DOHH2 (cell line): ENCODE measurements at regions not wholly inside any gene's neighbourhood (a gene's known extent, or its start where the extent isn't known, plus 50 kb on each side); places are given as distances from the start of the nearest gene placed in this dataset.

Experiments
- H3F3A ChIP-seq: fragments of 200-600 bp; sonication (generic), shearing (Covaris generic); 2 replicates; pipeline ENCODE4 v1.6.0; 2016; ENCODE audit warnings: antibody characterized with exemption, mild to moderate bottlenecking; ENCODE audit not compliant: control insufficient read depth, insufficient read depth
- H3K27ac ChIP-seq: fragments of 200-600 bp; sonication (generic); 2 replicates; pipeline ENCODE4 v1.5.1; 2014; ENCODE audit warnings: low read depth, mild to moderate bottlenecking, low read length, moderate library complexity
- H3K27me3 ChIP-seq: fragments of 200-600 bp; sonication (generic); 2 replicates; pipeline ENCODE4 v1.6.1; 2014; ENCODE audit warnings: mild to moderate bottlenecking, low read length, mixed read lengths; ENCODE audit not compliant: control insufficient read depth
- H3K36me3 ChIP-seq: fragments of 200-600 bp; sonication (generic); 2 replicates; pipeline ENCODE4 v1.6.1; 2014; ENCODE audit warnings: mild to moderate bottlenecking, low read length, moderate library complexity, mixed read lengths; ENCODE audit not compliant: control insufficient read depth
- H3K4me1 ChIP-seq: fragments of 200-600 bp; sonication (generic); 2 replicates; pipeline ENCODE4 v1.6.1; 2014; ENCODE audit warnings: mild to moderate bottlenecking, low read length, mixed read lengths; ENCODE audit not compliant: control insufficient read depth
- H3K4me2 ChIP-seq: fragments of 200-600 bp; sonication (generic); 2 replicates; pipeline ENCODE4 v1.6.0; 2014; ENCODE audit warnings: mild to moderate bottlenecking, low read length, moderate library complexity
- H3K4me3 ChIP-seq: fragments of 200-600 bp; sonication (generic); 2 replicates; pipeline ENCODE4 v1.5.1; 2014; ENCODE audit warnings: mild to moderate bottlenecking, low read length, mixed read lengths
- H3K79me2 ChIP-seq: fragments of 200-600 bp; sonication (generic); 2 replicates; pipeline ENCODE4 v1.6.1; 2014; ENCODE audit warnings: mild to moderate bottlenecking, low read length, mixed read lengths; ENCODE audit not compliant: control insufficient read depth
- H3K9me2 ChIP-seq: fragments of 200-600 bp; sonication (generic); replicated peaks from 2 replicates; pipeline ENCODE4 v1.6.1; 2014; ENCODE audit warnings: mild to moderate bottlenecking, low read length, mixed read lengths; ENCODE audit not compliant: control insufficient read depth
- H3K9me3 ChIP-seq: fragments of 200-600 bp; sonication (generic); 2 replicates; pipeline ENCODE4 v1.6.1; 2014; ENCODE audit warnings: antibody characterized with exemption, low read length, mixed read lengths; ENCODE audit not compliant: control insufficient read depth, insufficient read depth
- H4K20me1 ChIP-seq: fragments of 200-600 bp; sonication (generic); 2 replicates; pipeline ENCODE4 v1.6.0; 2014; ENCODE audit warnings: low read depth, mild to moderate bottlenecking, antibody characterized with exemption, low read length, moderate library complexity; ENCODE audit not compliant: control insufficient read depth, insufficient read depth
- EZH2phosphoT487 ChIP-seq: fragments of 200-600 bp; sonication (generic); IDR thresholded peaks from 2 replicates; pipeline ENCODE4 v1.6.1; 2017; ENCODE audit warnings: borderline replicate concordance, mild to moderate bottlenecking, antibody characterized with exemption, low read length, moderate library complexity, mixed read lengths
- TF ChIP-seq, protein P1 (sequence below): fragments of 200-600 bp; sonication (generic); IDR thresholded peaks from one replicate; pipeline ENCODE4 v1.5.1; 2014; ENCODE audit warnings: antibody characterized with exemption, mild to moderate bottlenecking, low read depth, low read length; ENCODE audit not compliant: poor library complexity, severe bottlenecking

DNA sequence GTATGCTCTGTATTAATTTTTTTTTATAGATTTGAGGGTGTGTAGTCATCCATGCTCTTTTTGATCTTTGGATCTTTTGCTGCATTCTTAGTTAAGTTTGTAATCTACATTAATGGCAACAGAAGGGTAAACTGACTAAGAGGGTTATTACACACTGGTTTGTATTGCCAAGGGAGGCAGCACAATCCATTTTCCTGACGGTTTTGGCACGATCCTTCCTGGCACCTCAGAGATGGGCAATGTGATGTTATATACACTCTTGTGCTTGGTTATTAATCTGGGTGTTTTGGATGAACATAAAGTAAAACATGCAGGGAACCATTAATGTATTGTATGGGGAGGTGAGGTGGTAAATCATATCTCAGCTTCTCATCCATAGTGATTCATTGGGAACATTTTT is 98.8 kb upstream of the SLC38A2 start:
- Histone ChIP-seq H3K4me3 (no peak overlapping the region), H3K36me3 (no peaks in the 10 kb centered on the region), H3K4me2 (no peak overlapping the region), H3K4me1 (no peaks in the 10 kb centered on the region), H4K20me1 (no peaks in the 10 kb centered on the region), H3K27me3 (no peaks in the 10 kb centered on the region), H3K79me2 (no peaks in the 10 kb centered on the region), H3K9me2 (no peaks in the 10 kb centered on the region), H3F3A (no peaks in the 10 kb centered on the region), H3K9me3 (no peaks in the 10 kb centered on the region), H3K27ac (no peak overlapping the region)
- TF ChIP-seq, protein P1, sequence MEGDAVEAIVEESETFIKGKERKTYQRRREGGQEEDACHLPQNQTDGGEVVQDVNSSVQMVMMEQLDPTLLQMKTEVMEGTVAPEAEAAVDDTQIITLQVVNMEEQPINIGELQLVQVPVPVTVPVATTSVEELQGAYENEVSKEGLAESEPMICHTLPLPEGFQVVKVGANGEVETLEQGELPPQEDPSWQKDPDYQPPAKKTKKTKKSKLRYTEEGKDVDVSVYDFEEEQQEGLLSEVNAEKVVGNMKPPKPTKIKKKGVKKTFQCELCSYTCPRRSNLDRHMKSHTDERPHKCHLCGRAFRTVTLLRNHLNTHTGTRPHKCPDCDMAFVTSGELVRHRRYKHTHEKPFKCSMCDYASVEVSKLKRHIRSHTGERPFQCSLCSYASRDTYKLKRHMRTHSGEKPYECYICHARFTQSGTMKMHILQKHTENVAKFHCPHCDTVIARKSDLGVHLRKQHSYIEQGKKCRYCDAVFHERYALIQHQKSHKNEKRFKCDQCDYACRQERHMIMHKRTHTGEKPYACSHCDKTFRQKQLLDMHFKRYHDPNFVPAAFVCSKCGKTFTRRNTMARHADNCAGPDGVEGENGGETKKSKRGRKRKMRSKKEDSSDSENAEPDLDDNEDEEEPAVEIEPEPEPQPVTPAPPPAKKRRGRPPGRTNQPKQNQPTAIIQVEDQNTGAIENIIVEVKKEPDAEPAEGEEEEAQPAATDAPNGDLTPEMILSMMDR, result no peak
- no peak for TF ChIP-seq EZH2phosphoT487

GRCh38 chr12:46470975-46471374 is 98.4 kb upstream of the SLC38A2 start:
- no peaks in the 10 kb centered on the region for H3K9me3 ChIP-seq
- H3K9me2 ChIP-seq, result no peaks in the 10 kb centered on the region
- H3K27ac ChIP-seq, result no peak overlapping the region
- no peaks in the 10 kb centered on the region for H3K79me2 ChIP-seq
- H3K4me1 ChIP-seq, result no peaks in the 10 kb centered on the region
- no peaks in the 10 kb centered on the region for H3K27me3 ChIP-seq
- no peaks in the 10 kb centered on the region for H3F3A ChIP-seq
- no peak overlapping the region for H3K4me2 ChIP-seq
- TF ChIP-seq, protein P1, result no peak
- TF ChIP-seq EZH2phosphoT487, result no peak
- H3K36me3 ChIP-seq, result no peaks in the 10 kb centered on the region
- H3K4me3 ChIP-seq, result no peak overlapping the region
- H4K20me1 ChIP-seq, result no peaks in the 10 kb centered on the region

DNA sequence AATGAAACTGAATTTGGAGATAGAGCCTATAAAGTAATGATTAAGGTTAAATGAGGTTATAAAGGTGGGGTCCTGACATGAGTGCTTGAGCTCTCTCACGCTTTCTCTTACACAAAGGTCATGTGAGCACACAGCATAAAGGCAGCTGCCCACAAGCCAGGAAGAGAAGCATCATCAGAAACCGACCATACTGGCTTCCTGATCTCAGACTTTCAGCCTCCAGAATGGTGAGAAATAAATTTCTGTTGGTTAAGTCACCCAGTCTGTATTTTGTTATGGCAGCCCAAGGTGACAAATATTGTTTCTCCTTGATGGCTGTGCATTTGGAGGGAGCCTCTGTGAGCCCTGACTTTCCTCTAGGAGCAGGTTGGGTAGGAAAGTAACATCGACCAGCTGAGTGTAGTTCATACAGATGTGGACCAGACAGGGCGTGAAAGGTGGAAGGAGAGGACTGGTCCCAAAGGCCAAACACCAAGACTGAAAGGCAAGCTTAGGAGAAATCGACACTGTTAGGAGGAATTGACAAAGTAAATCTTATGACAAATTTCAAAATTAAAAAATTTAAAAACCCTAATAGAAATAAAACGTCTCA is 97.6 kb upstream of the SLC38A2 start:
- no peaks in the 10 kb centered on the region for H3K4me1 ChIP-seq
- H4K20me1 ChIP-seq, result no peaks in the 10 kb centered on the region
- no peaks in the 10 kb centered on the region for H3K27me3 ChIP-seq
- no peak overlapping the region for H3K4me3 ChIP-seq
- no peaks in the 10 kb centered on the region for H3K36me3 ChIP-seq
- H3F3A ChIP-seq, result no peaks in the 10 kb centered on the region
- H3K27ac ChIP-seq, result no peak overlapping the region
- H3K4me2 ChIP-seq, result no peak overlapping the region
- H3K79me2 ChIP-seq, result no peaks in the 10 kb centered on the region
- H3K9me3 ChIP-seq, result no peaks in the 10 kb centered on the region
- TF ChIP-seq, protein P1, result no peak
- TF ChIP-seq EZH2phosphoT487, result no peak
- H3K9me2 ChIP-seq, result no peaks in the 10 kb centered on the region

DNA sequence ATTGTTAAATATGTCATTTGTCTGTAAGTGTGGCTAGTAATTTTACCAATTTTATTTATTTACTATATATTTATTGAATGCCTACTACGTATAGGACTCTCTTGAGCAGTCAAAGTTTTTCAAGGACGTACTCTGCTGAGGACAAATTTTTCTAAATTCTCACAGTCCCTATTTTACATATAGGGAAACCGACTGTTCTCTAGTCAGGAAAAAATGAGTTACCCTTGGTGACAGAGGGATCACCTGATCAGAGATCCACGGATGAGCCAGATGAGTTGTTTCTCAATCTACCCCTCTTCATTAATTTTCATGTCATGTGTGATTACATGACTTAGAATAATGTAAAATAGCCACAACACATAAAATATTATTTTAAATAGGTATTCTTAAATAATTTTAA is 96.2 kb upstream of the SLC38A2 start:
- Histone ChIP-seq H3K27me3 (no peaks in the 10 kb centered on the region), H3K9me3 (no peaks in the 10 kb centered on the region), H3F3A (no peaks in the 10 kb centered on the region), H3K9me2 (no peaks in the 10 kb centered on the region), H4K20me1 (no peaks in the 10 kb centered on the region), H3K4me3 (no peak overlapping the region), H3K36me3 (no peaks in the 10 kb centered on the region), H3K4me1 (no peaks in the 10 kb centered on the region), H3K27ac (no peak overlapping the region), H3K4me2 (no peak overlapping the region), H3K79me2 (no peaks in the 10 kb centered on the region)
- TF ChIP-seq EZH2phosphoT487, result no peak
- TF ChIP-seq, protein P1, result no peak
